B cell (primary cell): ENCODE measurements at regions not wholly inside any gene's neighbourhood (a gene's known extent, or its start where the extent isn't known, plus 50 kb on each side); places are given as distances from the start of the nearest gene placed in this dataset.

Experiments used
- ATAC-seq: fragments of 200-7000 bp; cut with Tn5 transposase; one replicate; pipeline ENCODE4 v1.10.0; 2021; ENCODE audit warnings: low read depth, mild to moderate bottlenecking, moderate number of reproducible peaks, moderate library complexity
- CTCF ChIA-PET: fragments of 350-600 bp; sonication (Branson Sonifier 250); formaldehyde crosslinking; loops from one replicate; lab custom pipeline; 2021; ENCODE audit warnings: antibody characterized with exemption, inconsistent platforms; lab: Charles Lee
- POLR2A ChIA-PET: fragments of 350-600 bp; sonication (Branson Sonifier 250); formaldehyde crosslinking; loops from one replicate; lab custom pipeline; 2021; ENCODE audit warnings: antibody characterized with exemption; lab: Charles Lee
- DNase-seq: peaks from one replicate; pipeline ENCODE4 v3.0.0; 2013
- H2AFZ ChIP-seq: 2 replicates; pipeline ENCODE4 v1.6.1; 2012; ENCODE audit warnings: mild to moderate bottlenecking, low read depth, low read length; ENCODE audit not compliant: insufficient read depth, poor library complexity, severe bottlenecking
- H3K27ac ChIP-seq, 2 donors: 1 replicate in 1 of 2; 2 replicates in 1 of 2; pipeline ENCODE4 v1.5.1; 2012 to 2013; ENCODE audit warnings: low read length in 2 of 2, mild to moderate bottlenecking in 2 of 2, moderate library complexity in 1 of 2
- H3K27me3 ChIP-seq, 4 experiments: fragments of 200-600 bp in 1 of 4; sonication (generic) in 1 of 4; replicated peaks in 1 of 4; 1 replicate in 2 of 4; 2 replicates in 2 of 4; pipeline versions ENCODE4 v1.6.1 to v1.7.0; 2013 to 2016; ENCODE audit warnings: low read length in 3 of 4, mild to moderate bottlenecking in 2 of 4, mixed read lengths in 1 of 4, moderate library complexity in 1 of 4; ENCODE audit not compliant: insufficient read depth in 4 of 4, control insufficient read depth in 3 of 4; ENCODE audit errors: control extremely low read depth in 1 of 4
- H3K36me3 ChIP-seq, 2 experiments: replicated peaks in 1 of 2; 1 replicate in 1 of 2; 2 replicates in 1 of 2; pipeline versions ENCODE4 v1.6.1 to v1.7.1; 2013; ENCODE audit warnings: low read length in 1 of 2; ENCODE audit not compliant: insufficient read depth in 2 of 2, control insufficient read depth in 1 of 2; ENCODE audit errors: control extremely low read depth in 1 of 2, extremely low read depth in 1 of 2
- H3K4me1 ChIP-seq, 2 donors: fragments of 200-600 bp in 1 of 2; sonication (generic) in 1 of 2; 1 replicate in 1 of 2; 2 replicates in 1 of 2; pipeline versions ENCODE4 v1.5.1 to v1.6.1; 2013 to 2017; ENCODE audit warnings: low read length in 2 of 2; ENCODE audit not compliant: control insufficient read depth in 2 of 2, insufficient read depth in 2 of 2
- H3K4me2 ChIP-seq: replicated peaks from 2 replicates; pipeline ENCODE3; 2012; ENCODE audit warnings: mild to moderate bottlenecking, low read depth, low read length; ENCODE audit not compliant: poor library complexity, severe bottlenecking
- H3K4me3 ChIP-seq, 5 experiments: fragments of 200-600 bp in 1 of 5; sonication (generic) in 1 of 5; 1 replicate in 3 of 5; 2 replicates in 2 of 5; pipeline versions ENCODE4 v1.5.1 to v1.7.0; 2011 to 2016; ENCODE audit warnings: low read length in 4 of 5, mild to moderate bottlenecking in 4 of 5, low read depth in 2 of 5, control low read depth in 1 of 5, moderate library complexity in 1 of 5; ENCODE audit not compliant: insufficient read depth in 1 of 5; ENCODE audit errors: control extremely low read depth in 1 of 5, extremely low read depth in 1 of 5
- H3K79me2 ChIP-seq: fragments of 200-600 bp; sonication (generic); one replicate; pipeline ENCODE4 v1.6.0; 2016; ENCODE audit warnings: low read length; ENCODE audit not compliant: control insufficient read depth, insufficient read depth
- H3K9ac ChIP-seq: fragments of 200-600 bp; sonication (generic); 2 replicates; pipeline ENCODE4 v1.6.1; 2017; ENCODE audit warnings: mild to moderate bottlenecking, low read length, moderate library complexity
- H3K9me3 ChIP-seq, 3 donors: one replicate each; pipeline versions ENCODE4 v1.6.1 to v1.7.1; 2013; ENCODE audit warnings: low read length in 2 of 3; ENCODE audit not compliant: control insufficient read depth in 2 of 3, insufficient read depth in 1 of 3; ENCODE audit errors: control extremely low read depth in 1 of 3
- H4K20me1 ChIP-seq: 2 replicates; pipeline ENCODE4 v1.6.0; 2012; ENCODE audit warnings: mild to moderate bottlenecking, low read length; ENCODE audit not compliant: insufficient read depth, control insufficient read depth, poor library complexity, severe bottlenecking
- H3K27ac Mint-ChIP-seq: one replicate; pipeline ENCODE4 v1.8.0; 2021; ENCODE audit warnings: mixed read lengths
- H3K27me3 Mint-ChIP-seq: one replicate; pipeline ENCODE4 v1.8.0; 2021; ENCODE audit warnings: mixed read lengths
- H3K4me1 Mint-ChIP-seq: one replicate; pipeline ENCODE4 v1.8.0; 2021; ENCODE audit warnings: mixed read lengths
- H3K4me3 Mint-ChIP-seq: one replicate; pipeline ENCODE4 v1.8.0; 2021; ENCODE audit warnings: mixed read lengths
- H3K9me3 Mint-ChIP-seq: one replicate; pipeline ENCODE4 v1.8.0; 2022; ENCODE audit warnings: mixed read lengths; ENCODE audit not compliant: insufficient read depth
- CTCF ChIP-seq: fragments of 200-600 bp; IDR thresholded peaks from one replicate; pipeline ENCODE4 v1.8.0; 2022; ENCODE audit warnings: antibody characterized with exemption, mild to moderate bottlenecking
- EZH2 ChIP-seq: IDR thresholded peaks from 2 replicates; pipeline ENCODE4 v1.6.1; 2012; ENCODE audit warnings: borderline replicate concordance, low read depth, mild to moderate bottlenecking, moderate library complexity, low read length; ENCODE audit not compliant: insufficient read depth, poor library complexity, severe bottlenecking
- WGBS: methylation state at CpG from one replicate; pipeline ENCODE4 v1.1.5; 2013; ENCODE audit warnings: missing lambda C conversion rate; ENCODE audit not compliant: insufficient coverage; 5-methylcytosine and 5-hydroxymethylcytosine counted together
- intact Hi-C: fragments of 100-400 bp; cut with micrococcal nuclease; formaldehyde crosslinking; loops from one replicate; pipeline ENCODE4 v1.10.0; 2022

- no peak overlapping the region for H2AFZ ChIP-seq
- H3K27ac ChIP-seq, result no peak overlapping the region
- ATAC-seq (no peak), DNase-seq (no peak)
- H3K36me3 ChIP-seq, result no peaks in the 10 kb centered on the region
- H3K4me1 ChIP-seq, result no peaks in the 10 kb centered on the region
- intact Hi-C loops, result no loop called here
- ChIA-PET POLR2A (no interaction called here), CTCF (no interaction called here)
- Mint-ChIP-seq H3K4me1 (no peaks in the 10 kb centered on the region), H3K27me3 (peaks cover 24% of the 10 kb centered on the region), H3K27ac (no peak overlapping the region), H3K9me3 (no peaks in the 10 kb centered on the region), H3K4me3 (no peak overlapping the region)
- H3K4me2 ChIP-seq, result no peak overlapping the region
- H3K4me3 ChIP-seq, result no peak overlapping the region
- H4K20me1 ChIP-seq, result no peaks in the 10 kb centered on the region
- no peaks in the 10 kb centered on the region for H3K27me3 ChIP-seq
- whole genome bisulfite sequencing, result 83% methylated on average over 1 of the region's 1 CpG
- H3K9ac ChIP-seq, result no peak overlapping the region
- H3K9me3 ChIP-seq, result no peaks in the 10 kb centered on the region
- no peak for TF ChIP-seq EZH2
- no peak for TF ChIP-seq CTCF
- no peaks in the 10 kb centered on the region for H3K79me2 ChIP-seq
Observed at GRCh38 chr15:94029495-94029894, 201.9 kb upstream of the MCTP2 start.

GRCh38 chr15:94028809-94029208 is 202.6 kb upstream of the MCTP2 start:
- H3K27me3 Mint-ChIP-seq, result peaks cover 22% of the 10 kb centered on the region
- H3K4me1 ChIP-seq, result no peaks in the 10 kb centered on the region
- H3K9me3 ChIP-seq, result no peaks in the 10 kb centered on the region
- H3K9me3 Mint-ChIP-seq, result no peaks in the 10 kb centered on the region
- CTCF ChIA-PET, result no interaction called here
- no peaks in the 10 kb centered on the region for H3K36me3 ChIP-seq
- no peak overlapping the region for H3K4me3 ChIP-seq
- no peaks in the 10 kb centered on the region for H3K79me2 ChIP-seq
- POLR2A ChIA-PET, result no interaction called here
- no peak overlapping the region for H3K4me3 Mint-ChIP-seq
- no peaks in the 10 kb centered on the region for H4K20me1 ChIP-seq
- DNase-seq (no peak), ATAC-seq (no peak)
- H3K27ac Mint-ChIP-seq, result no peak overlapping the region
- no peaks in the 10 kb centered on the region for H3K4me1 Mint-ChIP-seq
- H3K9ac ChIP-seq, result no peak overlapping the region
- WGBS, result 97% methylated on average over 5 of the region's 6 CpGs
- no peak overlapping the region for H3K27ac ChIP-seq
- no peak for TF ChIP-seq CTCF
- no peak for TF ChIP-seq EZH2
- no peak overlapping the region for H3K4me2 ChIP-seq
- intact Hi-C loops, result no loop called here
- H2AFZ ChIP-seq, result no peak overlapping the region
- no peaks in the 10 kb centered on the region for H3K27me3 ChIP-seq
